Parathyroid adenoma (tissue), 2 donors: ENCODE measurements at regions not wholly inside any gene's neighbourhood (a gene's known extent, or its start where the extent isn't known, plus 50 kb on each side); places are given as distances from the start of the nearest gene placed in this dataset.
"Not testable (repeated sequence)": the region's sequence is repeated elsewhere in the genome, so short reads cannot be mapped to it uniquely, and the experiment has no call there.

Experiments
- H2AFZ ChIP-seq: fragments of 300-600 bp; sonication (generic); one replicate; pipeline ENCODE4 v1.7.0; 2017; ENCODE audit warnings: antibody characterized with exemption, mild to moderate bottlenecking
- H3K27ac ChIP-seq: fragments of 300-600 bp; sonication (generic); one replicate; pipeline ENCODE4 v1.7.0; 2017
- H3K27me3 ChIP-seq: fragments of 300-600 bp; sonication (generic); one replicate; pipeline ENCODE4 v1.7.0; 2017; ENCODE audit warnings: low read length; ENCODE audit not compliant: control insufficient read depth, insufficient read depth
- H3K36me3 ChIP-seq: fragments of 300-600 bp; sonication (generic); one replicate; pipeline ENCODE4 v1.7.0; 2017; ENCODE audit warnings: low read length; ENCODE audit not compliant: control insufficient read depth, insufficient read depth
- H3K4me1 ChIP-seq: fragments of 300-600 bp; sonication (generic); one replicate; pipeline ENCODE4 v1.7.0; 2017; ENCODE audit warnings: control low read depth
- H3K4me2 ChIP-seq: fragments of 300-600 bp; sonication (generic); one replicate; pipeline ENCODE4 v1.7.0; 2017; ENCODE audit warnings: low read length
- H3K4me3 ChIP-seq: fragments of 300-600 bp; sonication (generic); one replicate; pipeline ENCODE4 v1.7.0; 2017; ENCODE audit warnings: low read depth, low read length
- H3K79me2 ChIP-seq: fragments of 300-600 bp; sonication (generic); one replicate; pipeline ENCODE4 v1.7.0; 2017; ENCODE audit warnings: control low read depth
- H3K9ac ChIP-seq: fragments of 300-600 bp; sonication (generic); one replicate; pipeline ENCODE4 v1.7.0; 2017; ENCODE audit warnings: mild to moderate bottlenecking
- H3K9me3 ChIP-seq: fragments of 300-600 bp; sonication (generic); one replicate; pipeline ENCODE4 v1.7.0; 2017; ENCODE audit warnings: low read length; ENCODE audit not compliant: control insufficient read depth
- CTCF ChIP-seq: fragments of 300-600 bp; sonication (generic); IDR thresholded peaks from one replicate; pipeline ENCODE4 v1.7.0; 2017; ENCODE audit warnings: antibody characterized with exemption, mild to moderate bottlenecking
- donor health status: primary hyperparathyroidism.

- Histone ChIP-seq H3K4me1 (no peaks in the 10 kb centered on the region), H3K79me2 (no peaks in the 10 kb centered on the region), H3K4me2 (no peak overlapping the region), H3K27me3 (no peaks in the 10 kb centered on the region), H3K36me3 (no peaks in the 10 kb centered on the region), H2AFZ (no peak overlapping the region), H3K4me3 (no peak overlapping the region), H3K27ac (no peak overlapping the region), H3K9ac (no peak overlapping the region), H3K9me3 (no peaks in the 10 kb centered on the region)
- no peak for TF ChIP-seq CTCF
Observed at GRCh38 chr15:96201696-96202095, 128.8 kb upstream of the NR2F2 start.

- not testable (repeated sequence) for H3K27me3 ChIP-seq, H3K27ac ChIP-seq, H3K4me1 ChIP-seq, H3K79me2 ChIP-seq, H3K9ac ChIP-seq, H3K4me3 ChIP-seq, H2AFZ ChIP-seq, H3K36me3 ChIP-seq, H3K9me3 ChIP-seq, H3K4me2 ChIP-seq
Observed at GRCh38 chr15:96205588-96205987, 124.9 kb upstream of the NR2F2 start.

GRCh38 chr15:96207377-96208006 lies 123.0 kb upstream of the NR2F2 start:
- Histone ChIP-seq H3K4me3 (no peak overlapping the region), H3K9me3 (no peaks in the 10 kb centered on the region), H3K9ac (no peak overlapping the region), H3K79me2 (no peaks in the 10 kb centered on the region), H3K36me3 (no peaks in the 10 kb centered on the region), H3K27me3 (no peaks in the 10 kb centered on the region), H3K27ac (no peak overlapping the region), H3K4me2 (no peak overlapping the region), H2AFZ (no peak overlapping the region), H3K4me1 (no peaks in the 10 kb centered on the region)
- TF ChIP-seq CTCF, result no peak

- H3K9me3 ChIP-seq, result no peaks in the 10 kb centered on the region
- no peaks in the 10 kb centered on the region for H3K36me3 ChIP-seq
- no peak overlapping the region for H3K4me2 ChIP-seq
- no peak overlapping the region for H3K9ac ChIP-seq
- no peak overlapping the region for H2AFZ ChIP-seq
- no peak for TF ChIP-seq CTCF
- H3K27ac ChIP-seq, result no peak overlapping the region
- H3K79me2 ChIP-seq, result no peaks in the 10 kb centered on the region
- no peak overlapping the region for H3K4me3 ChIP-seq
- no peaks in the 10 kb centered on the region for H3K4me1 ChIP-seq
- no peaks in the 10 kb centered on the region for H3K27me3 ChIP-seq
Observed at GRCh38 chr15:96209285-96209735, 121.2 kb upstream of the NR2F2 start.

GRCh38 chr15:96213045-96213444 lies 117.5 kb upstream of the NR2F2 start:
- H3K27ac ChIP-seq, result no peak overlapping the region
- no peaks in the 10 kb centered on the region for H3K4me1 ChIP-seq
- no peaks in the 10 kb centered on the region for H3K9me3 ChIP-seq
- H3K4me3 ChIP-seq, result no peak overlapping the region
- H3K9ac ChIP-seq, result no peak overlapping the region
- H3K4me2 ChIP-seq, result no peak overlapping the region
- H3K36me3 ChIP-seq, result no peaks in the 10 kb centered on the region
- no peak overlapping the region for H2AFZ ChIP-seq
- no peaks in the 10 kb centered on the region for H3K27me3 ChIP-seq
- no peaks in the 10 kb centered on the region for H3K79me2 ChIP-seq
- TF ChIP-seq CTCF, result no peak
